Keratinocyte (primary cell): ENCODE measurements at regions not wholly inside any gene's neighbourhood (a gene's known extent, or its start where the extent isn't known, plus 50 kb on each side); places are given as distances from the start of the nearest gene placed in this dataset.

Source experiments
- DNase-seq: peaks from one replicate; pipeline ENCODE4 v3.0.0-alpha.2; 2011; ENCODE audit warnings: low read depth, missing footprints, low spot score
- FAIRE-seq: peaks from 2 replicates; lab custom pipeline; 2011; peaks lifted over from hg19 to GRCh38; lab: Jason Lieb, UNC
- H2AFZ ChIP-seq: 2 replicates; pipeline ENCODE4 v1.6.0; 2012; ENCODE audit warnings: low read length, control low read depth, inconsistent platforms; ENCODE audit not compliant: control insufficient read depth
- H3K27ac ChIP-seq: 2 replicates; pipeline ENCODE4 v1.5.1; 2011; ENCODE audit warnings: low read length; ENCODE audit not compliant: control insufficient read depth, insufficient read depth
- H3K27me3 ChIP-seq: 3 replicates; pipeline ENCODE4 v1.6.0; 2011; ENCODE audit warnings: low read length; ENCODE audit not compliant: control insufficient read depth, insufficient read depth; ENCODE audit errors: extremely low read depth
- H3K36me3 ChIP-seq, 2 experiments: 2 replicates in 1 of 2; 3 replicates in 1 of 2; pipeline ENCODE4 v1.5.1; 2011; ENCODE audit warnings: low read length in 2 of 2, mild to moderate bottlenecking in 1 of 2; ENCODE audit not compliant: control insufficient read depth in 2 of 2, insufficient read depth in 2 of 2; ENCODE audit errors: extremely low read depth in 1 of 2
- H3K4me1 ChIP-seq: 3 replicates; pipeline ENCODE4 v1.5.1; 2011; ENCODE audit warnings: low read length; ENCODE audit not compliant: control insufficient read depth, insufficient read depth; ENCODE audit errors: extremely low read depth
- H3K4me2 ChIP-seq: 3 replicates; pipeline ENCODE4 v1.6.0; 2011; ENCODE audit warnings: low read depth, low read length; ENCODE audit not compliant: control insufficient read depth, insufficient read depth; ENCODE audit errors: extremely low read depth
- H3K4me3 ChIP-seq, 3 experiments: fragments of 200-600 bp in 1 of 3; sonication (generic) in 1 of 3; 2 replicates in 2 of 3; 3 replicates in 1 of 3; pipeline ENCODE4 v1.5.1; 2011 to 2016; ENCODE audit warnings: low read length in 3 of 3, mild to moderate bottlenecking in 3 of 3, control low read depth in 2 of 3, inconsistent platforms in 1 of 3, low read depth in 1 of 3, mixed read lengths in 1 of 3, mixed run types in 1 of 3, moderate library complexity in 1 of 3; ENCODE audit not compliant: control insufficient read depth in 2 of 3, insufficient read depth in 2 of 3; ENCODE audit errors: extremely low read depth in 1 of 3
- H3K79me2 ChIP-seq: 2 replicates; pipeline ENCODE4 v1.6.0; 2012; ENCODE audit warnings: low read length; ENCODE audit not compliant: control insufficient read depth, insufficient read depth
- H3K9ac ChIP-seq: 3 replicates; pipeline ENCODE4 v1.6.0; 2011; ENCODE audit warnings: low read length; ENCODE audit not compliant: control insufficient read depth, insufficient read depth; ENCODE audit errors: extremely low read depth
- H3K9me1 ChIP-seq: 3 replicates; pipeline ENCODE4 v1.6.0; 2011; ENCODE audit warnings: low read length; ENCODE audit not compliant: control insufficient read depth, insufficient read depth; ENCODE audit errors: extremely low read depth
- H3K9me3 ChIP-seq: 2 replicates; pipeline ENCODE4 v1.5.1; 2012; ENCODE audit warnings: low read depth, low read length; ENCODE audit not compliant: control insufficient read depth
- H4K20me1 ChIP-seq: 3 replicates; pipeline ENCODE4 v1.6.0; 2011; ENCODE audit warnings: low read length; ENCODE audit not compliant: control insufficient read depth, insufficient read depth; ENCODE audit errors: extremely low read depth
- EZH2 ChIP-seq: IDR thresholded peaks from one replicate; pipeline ENCODE4 v1.6.1; 2012; ENCODE audit warnings: inconsistent platforms, mild to moderate bottlenecking, low read length, moderate library complexity
- dilution Hi-C: fragments of 300-500 bp; cut with MboI; formaldehyde crosslinking; loops from one replicate; pipeline ENCODE4 v1.7.0; 2020; ENCODE audit warnings: low sequenced_read_pairs; ENCODE audit not compliant: extremely low pct_ligation_motif_present
- TF ChIP-seq, protein P1 (sequence below), 3 experiments: IDR thresholded peaks in 1 of 3; conservative IDR thresholded peaks in 1 of 3; optimal IDR thresholded peaks in 1 of 3; 2 replicates in 2 of 3; 3 replicates in 1 of 3; pipeline versions ENCODE3 to v1.5.1; 2011; ENCODE audit warnings: low read length in 3 of 3, mild to moderate bottlenecking in 3 of 3, moderate library complexity in 2 of 3, control low read depth in 1 of 3, inconsistent platforms in 1 of 3; ENCODE audit not compliant: insufficient read depth in 2 of 3; ENCODE audit errors: extremely low read depth in 1 of 3

DNA sequence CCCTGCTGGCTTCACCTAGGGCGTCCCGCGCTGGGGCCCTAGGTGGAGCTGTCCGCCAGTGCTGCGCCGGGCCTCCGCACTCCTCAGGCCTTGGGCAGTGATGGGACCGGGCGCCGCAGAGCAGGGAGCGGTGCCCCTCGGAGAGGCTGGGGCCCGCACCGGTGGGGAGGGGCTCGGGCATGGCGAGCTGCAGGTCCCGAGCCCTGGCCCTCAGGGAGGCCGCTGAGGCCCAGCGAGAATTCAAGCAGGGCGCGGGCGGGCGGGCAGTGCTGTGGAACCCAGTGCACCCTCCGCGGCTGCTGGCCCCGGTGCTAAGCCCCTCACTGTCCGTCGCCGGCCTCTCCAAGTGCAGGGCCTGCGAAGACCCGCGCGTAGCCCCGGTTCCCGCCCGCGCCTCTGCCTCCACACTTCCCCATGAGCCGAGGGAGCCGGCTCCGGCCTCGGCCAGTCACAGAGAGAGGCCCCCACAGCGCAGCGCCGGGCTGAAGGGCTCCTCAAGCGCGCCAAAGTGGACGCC, 565.1 kb upstream of the NDST4 start:
- H3K4me3 ChIP-seq, result no peak overlapping the region
- no peaks in the 10 kb centered on the region for H3K27me3 ChIP-seq
- no peak overlapping the region for H2AFZ ChIP-seq
- H3K4me1 ChIP-seq, result no peaks in the 10 kb centered on the region
- H3K9me1 ChIP-seq, result no peaks in the 10 kb centered on the region
- H3K27ac ChIP-seq, result no peak overlapping the region
- no peaks in the 10 kb centered on the region for H4K20me1 ChIP-seq
- no peaks in the 10 kb centered on the region for H3K36me3 ChIP-seq
- no peaks in the 10 kb centered on the region for H3K9me3 ChIP-seq
- no peak for FAIRE-seq
- TF ChIP-seq, protein P1, sequence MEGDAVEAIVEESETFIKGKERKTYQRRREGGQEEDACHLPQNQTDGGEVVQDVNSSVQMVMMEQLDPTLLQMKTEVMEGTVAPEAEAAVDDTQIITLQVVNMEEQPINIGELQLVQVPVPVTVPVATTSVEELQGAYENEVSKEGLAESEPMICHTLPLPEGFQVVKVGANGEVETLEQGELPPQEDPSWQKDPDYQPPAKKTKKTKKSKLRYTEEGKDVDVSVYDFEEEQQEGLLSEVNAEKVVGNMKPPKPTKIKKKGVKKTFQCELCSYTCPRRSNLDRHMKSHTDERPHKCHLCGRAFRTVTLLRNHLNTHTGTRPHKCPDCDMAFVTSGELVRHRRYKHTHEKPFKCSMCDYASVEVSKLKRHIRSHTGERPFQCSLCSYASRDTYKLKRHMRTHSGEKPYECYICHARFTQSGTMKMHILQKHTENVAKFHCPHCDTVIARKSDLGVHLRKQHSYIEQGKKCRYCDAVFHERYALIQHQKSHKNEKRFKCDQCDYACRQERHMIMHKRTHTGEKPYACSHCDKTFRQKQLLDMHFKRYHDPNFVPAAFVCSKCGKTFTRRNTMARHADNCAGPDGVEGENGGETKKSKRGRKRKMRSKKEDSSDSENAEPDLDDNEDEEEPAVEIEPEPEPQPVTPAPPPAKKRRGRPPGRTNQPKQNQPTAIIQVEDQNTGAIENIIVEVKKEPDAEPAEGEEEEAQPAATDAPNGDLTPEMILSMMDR (optimal IDR thresholded peaks at IDR 0.05 in 1 of 3, IDR thresholded peaks at IDR 0.05 in 1 of 3, conservative IDR thresholded peaks at IDR 0.05 in 1 of 3; ENCODE audit: extremely low read depth in 1 of 3, insufficient read depth in 2 of 3, low read length in 3 of 3), result no peak
- TF ChIP-seq EZH2, result no peak
- H3K9ac ChIP-seq, result no peak overlapping the region
- no peak for DNase-seq
- H3K79me2 ChIP-seq, result no peaks in the 10 kb centered on the region
- no peak overlapping the region for H3K4me2 ChIP-seq
- dilution Hi-C loops, result no loop called here

DNA sequence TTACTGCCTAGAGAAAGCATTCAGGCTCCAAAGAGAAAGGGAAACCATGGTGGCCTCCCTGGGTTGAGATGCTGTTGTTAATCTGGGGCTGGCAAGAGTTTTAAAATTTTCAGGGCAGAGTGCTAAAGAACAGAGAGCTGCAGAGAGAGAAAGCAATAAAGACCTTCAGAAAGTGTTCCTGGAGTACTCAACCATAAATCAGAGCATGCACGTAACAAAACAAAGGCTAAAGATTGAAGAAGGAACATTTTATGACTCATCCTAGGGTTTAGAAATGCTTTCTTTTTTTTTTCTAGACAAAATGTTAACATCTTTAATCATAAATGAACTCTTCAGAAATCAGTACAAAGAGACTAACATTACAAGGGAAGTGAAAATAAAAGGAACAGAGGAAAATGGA, 562.3 kb upstream of the NDST4 start:
- TF ChIP-seq, protein P1 (optimal IDR thresholded peaks at IDR 0.05 in 1 of 3, IDR thresholded peaks at IDR 0.05 in 1 of 3, conservative IDR thresholded peaks at IDR 0.05 in 1 of 3; ENCODE audit: extremely low read depth in 1 of 3, insufficient read depth in 2 of 3, low read length in 3 of 3), result no peak
- no peak for TF ChIP-seq EZH2
- DNase-seq, result no peak

More for the DNA sequence above, 562.3 kb upstream of the NDST4 start:
- Histone ChIP-seq H3K9ac (no peak overlapping the region), H3K79me2 (no peaks in the 10 kb centered on the region), H3K4me3 (no peak overlapping the region), H2AFZ (no peak overlapping the region), H4K20me1 (no peaks in the 10 kb centered on the region), H3K27ac (no peak overlapping the region), H3K9me1 (no peaks in the 10 kb centered on the region), H3K27me3 (no peaks in the 10 kb centered on the region), H3K4me1 (no peaks in the 10 kb centered on the region), H3K4me2 (no peak overlapping the region), H3K9me3 (no peaks in the 10 kb centered on the region), H3K36me3 (no peaks in the 10 kb centered on the region)
- no peak for FAIRE-seq
- dilution Hi-C loops, result no loop called here
